Keratinocyte (primary cell): ENCODE measurements at regions not wholly inside any gene's neighbourhood (a gene's known extent, or its start where the extent isn't known, plus 50 kb on each side); places are given as distances from the start of the nearest gene placed in this dataset.

ENCODE experiments used
- CTCF ChIP-seq, 3 experiments: IDR thresholded peaks in 1 of 3; conservative IDR thresholded peaks in 1 of 3; optimal IDR thresholded peaks in 1 of 3; 2 replicates in 2 of 3; 3 replicates in 1 of 3; pipeline versions ENCODE3 to v1.5.1; 2011; ENCODE audit warnings: low read length in 3 of 3, mild to moderate bottlenecking in 3 of 3, moderate library complexity in 2 of 3, control low read depth in 1 of 3, inconsistent platforms in 1 of 3; ENCODE audit not compliant: insufficient read depth in 2 of 3; ENCODE audit errors: extremely low read depth in 1 of 3
- EZH2 ChIP-seq: IDR thresholded peaks from one replicate; pipeline ENCODE4 v1.6.1; 2012; ENCODE audit warnings: inconsistent platforms, mild to moderate bottlenecking, low read length, moderate library complexity

- TF ChIP-seq CTCF (optimal IDR thresholded peaks at IDR 0.05 in 1 of 3, IDR thresholded peaks at IDR 0.05 in 1 of 3, conservative IDR thresholded peaks at IDR 0.05 in 1 of 3; ENCODE audit: extremely low read depth in 1 of 3, insufficient read depth in 2 of 3, low read length in 3 of 3) (no peak), EZH2 (no peak)
These were observed 666.3 kb downstream of the CCSER2 start for GRCh38 chr10:84994722-84995121.
